SK-N-MC (cell line): ENCODE measurements at regions not wholly inside any gene's neighbourhood (a gene's known extent, or its start where the extent isn't known, plus 50 kb on each side); places are given as distances from the start of the nearest gene placed in this dataset.

Source experiments
- DNase-seq: peaks from one replicate; pipeline ENCODE4 v3.0.0-alpha.2; 2011; ENCODE audit warnings: low read depth, low spot score
- H3K27ac ChIP-seq: fragments of 200-600 bp; sonication (generic); 2 replicates; pipeline ENCODE4 v1.5.1; 2016; ENCODE audit warnings: mixed run types
- H3K36me3 ChIP-seq: fragments of 200-600 bp; sonication (generic); 2 replicates; pipeline ENCODE4 v1.6.1; 2017; ENCODE audit warnings: antibody characterized with exemption, low read length, mixed read lengths; ENCODE audit not compliant: insufficient read depth
- H3K4me3 ChIP-seq: fragments of 200-600 bp; sonication (generic); 2 replicates; pipeline ENCODE4 v1.5.1; 2016
- H3K9ac ChIP-seq: fragments of 200-600 bp; sonication (generic); 2 replicates; pipeline ENCODE4 v1.8.0; 2017; ENCODE audit warnings: mixed run types, mixed read lengths; ENCODE audit not compliant: insufficient read length
- H3K9me3 ChIP-seq: fragments of 200-600 bp; sonication (generic); 2 replicates; pipeline ENCODE4 v1.6.1; 2017; ENCODE audit warnings: low read depth, mild to moderate bottlenecking, antibody characterized with exemption, low read length, moderate library complexity, mixed read lengths
- EZH2 ChIP-seq: fragments of 200-600 bp; sonication (generic); IDR thresholded peaks from one replicate; pipeline ENCODE4 v1.6.1; 2017; ENCODE audit warnings: antibody characterized with exemption
- FOXP2 ChIP-seq: optimal IDR thresholded peaks from 2 replicates; pipeline ENCODE3; 2011; ENCODE audit warnings: mild to moderate bottlenecking, moderate library complexity; ENCODE audit not compliant: insufficient read depth; ENCODE audit errors: extremely low read length, control extremely low read depth
- POLR2AphosphoS5 ChIP-seq: IDR thresholded peaks from 2 replicates; pipeline ENCODE4 v1.6.1; 2012; ENCODE audit warnings: mild to moderate bottlenecking, low read depth, low read length, borderline replicate concordance

DNA sequence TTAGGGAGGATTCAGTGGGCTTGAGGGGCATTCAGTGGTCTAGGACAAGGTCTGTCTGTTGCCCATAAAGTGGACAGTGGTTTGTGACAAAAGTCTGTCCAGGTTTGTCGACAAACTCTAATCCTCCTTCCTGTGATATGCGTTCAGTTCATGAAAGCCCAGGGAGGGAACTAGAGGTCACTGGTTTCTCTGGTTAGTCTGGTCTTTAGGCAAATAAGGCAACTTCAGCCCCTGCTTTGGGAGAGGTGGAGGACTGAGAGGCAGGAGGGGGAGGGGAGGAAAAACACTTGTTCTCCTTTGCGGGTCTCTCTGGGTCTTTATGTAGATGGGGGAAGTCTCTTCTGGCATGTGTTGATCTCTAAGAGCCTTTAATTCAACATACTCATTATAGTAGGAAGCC, 235.1 kb upstream of the PWP1 start:
- DNase-seq, result no peak
- H3K9ac ChIP-seq, result no peak overlapping the region
- H3K4me3 ChIP-seq, result no peak overlapping the region
- no peak overlapping the region for H3K27ac ChIP-seq
- TF ChIP-seq POLR2AphosphoS5, result no peak
- no peak for TF ChIP-seq EZH2
- TF ChIP-seq FOXP2, result no peak
- H3K9me3 ChIP-seq, result no peaks in the 10 kb centered on the region
- H3K36me3 ChIP-seq, result no peaks in the 10 kb centered on the region

DNA sequence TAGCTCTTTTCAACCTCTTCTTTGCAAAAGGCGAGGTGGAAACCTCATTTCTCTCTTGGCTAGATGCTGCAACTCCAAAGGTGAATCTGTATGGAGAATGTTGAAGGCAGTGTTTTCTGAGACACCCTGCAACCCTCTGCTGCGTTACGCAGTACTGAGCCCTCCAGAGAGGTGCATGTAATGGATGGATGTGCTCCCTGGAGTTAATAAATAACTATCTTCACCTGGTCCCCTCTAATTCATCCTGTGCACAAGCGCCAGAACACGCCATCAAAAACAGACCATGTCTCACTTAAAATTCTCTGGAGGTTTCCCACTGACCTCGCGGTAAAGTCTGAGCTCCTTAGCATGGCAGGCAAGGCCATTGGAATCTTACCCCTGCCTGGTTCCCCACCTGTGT, 234.4 kb upstream of the PWP1 start:
- H3K27ac ChIP-seq, result no peak overlapping the region
- no peak for DNase-seq
- no peak overlapping the region for H3K4me3 ChIP-seq
- no peaks in the 10 kb centered on the region for H3K9me3 ChIP-seq
- no peak overlapping the region for H3K9ac ChIP-seq
- no peaks in the 10 kb centered on the region for H3K36me3 ChIP-seq
- TF ChIP-seq FOXP2 (no peak), POLR2AphosphoS5 (no peak), EZH2 (no peak)

DNA sequence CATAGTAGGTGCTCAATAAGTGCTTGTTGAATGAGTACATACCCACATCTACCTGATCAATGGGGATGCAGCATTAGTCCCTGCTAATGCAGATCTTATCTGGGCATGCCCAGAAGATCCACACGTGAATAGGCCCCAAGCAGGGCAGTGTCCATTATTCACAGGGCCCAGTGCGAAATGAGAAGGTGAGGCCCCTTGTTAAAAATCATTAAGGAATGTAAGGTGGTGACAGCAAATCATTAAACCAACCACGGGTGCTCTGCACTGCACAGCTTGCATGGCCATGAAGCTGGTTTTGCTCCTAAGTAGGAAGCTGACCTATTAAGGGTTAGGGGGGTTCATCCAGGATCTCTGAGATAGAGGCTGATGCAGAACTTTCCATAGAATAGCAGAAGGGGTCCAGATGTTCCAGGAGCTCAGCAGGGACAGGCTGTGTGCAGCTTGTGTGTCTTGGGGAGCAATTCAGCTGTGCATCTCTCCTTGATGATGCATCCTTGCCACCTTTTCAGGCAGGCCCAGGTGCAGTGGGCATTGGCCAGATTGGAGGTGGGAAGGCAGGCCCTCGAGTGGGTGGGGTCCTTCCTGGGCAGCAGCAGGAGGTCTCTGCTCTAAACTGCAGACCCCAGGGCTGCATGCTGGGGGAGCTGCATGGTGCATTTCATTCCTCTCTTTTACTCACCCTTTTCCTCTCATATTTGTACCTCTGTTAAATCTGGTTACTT, 231.3 kb upstream of the PWP1 start:
- TF ChIP-seq POLR2AphosphoS5 (no peak), FOXP2 (no peak), EZH2 (no peak)

DNA sequence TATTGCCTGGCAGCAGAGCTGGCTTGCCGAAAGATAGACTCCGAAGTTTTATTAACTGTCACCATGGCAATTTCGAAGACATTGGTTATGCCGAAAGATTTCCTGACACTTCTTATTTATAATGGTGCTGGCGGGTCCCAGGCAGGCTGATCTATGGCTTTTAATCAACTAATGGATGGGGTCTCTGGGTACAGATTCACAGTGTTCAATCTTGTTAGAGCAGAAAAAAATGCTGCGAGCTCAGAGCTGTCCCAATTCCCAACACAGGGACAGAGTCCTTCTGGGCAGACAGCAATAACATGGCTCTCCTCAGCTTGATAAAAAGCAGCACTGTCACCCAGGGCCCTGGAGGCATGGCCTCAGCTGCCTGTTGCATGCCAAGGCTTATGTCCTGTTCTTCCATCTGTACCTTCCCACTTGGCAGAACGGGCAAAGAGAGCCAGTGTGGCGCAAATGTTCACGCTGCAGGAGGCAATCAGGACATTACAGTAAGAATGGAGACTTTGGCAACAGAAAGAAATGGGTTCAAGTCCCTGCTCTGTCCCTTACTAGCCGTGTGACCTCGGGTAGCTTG, 228.2 kb upstream of the PWP1 start:
- no peak overlapping the region for H3K27ac ChIP-seq

More for the DNA sequence above, 231.3 kb upstream of the PWP1 start:
- no peaks in the 10 kb centered on the region for H3K9me3 ChIP-seq
- DNase-seq, result no peak
- H3K9ac ChIP-seq, result no peak overlapping the region
- no peak overlapping the region for H3K27ac ChIP-seq
- H3K4me3 ChIP-seq, result no peak overlapping the region
- no peaks in the 10 kb centered on the region for H3K36me3 ChIP-seq

DNA sequence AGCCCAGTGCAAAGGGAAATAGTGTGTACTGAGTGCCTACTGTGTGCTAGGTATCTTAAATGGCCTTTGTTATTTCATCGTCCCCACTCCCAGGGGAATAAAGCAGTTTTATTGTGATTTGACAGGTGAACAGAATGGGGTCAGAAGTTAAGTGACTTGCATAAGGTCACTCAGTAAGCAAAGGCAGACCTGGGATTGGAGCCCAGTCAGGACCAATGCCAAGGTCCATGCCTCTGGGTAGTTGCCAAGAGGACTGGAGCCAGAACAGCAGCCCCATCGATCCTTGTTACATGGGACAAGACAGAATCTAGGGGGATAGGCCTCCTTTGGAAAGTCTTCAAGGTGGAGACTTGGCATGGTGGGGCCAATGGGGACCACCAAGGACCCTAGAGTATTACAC, 227.4 kb upstream of the PWP1 start:
- H3K9me3 ChIP-seq, result no peaks in the 10 kb centered on the region
- H3K36me3 ChIP-seq, result no peaks in the 10 kb centered on the region
- H3K4me3 ChIP-seq, result no peak overlapping the region
- no peak overlapping the region for H3K27ac ChIP-seq
- DNase-seq, result no peak
- H3K9ac ChIP-seq, result no peak overlapping the region
- no peak for TF ChIP-seq FOXP2
- no peak for TF ChIP-seq POLR2AphosphoS5
- TF ChIP-seq EZH2, result no peak

More for the DNA sequence above, 228.2 kb upstream of the PWP1 start:
- H3K36me3 ChIP-seq, result no peaks in the 10 kb centered on the region
- no peak for DNase-seq
- no peak overlapping the region for H3K9ac ChIP-seq
- TF ChIP-seq EZH2, result no peak
- TF ChIP-seq FOXP2, result no peak
- no peak for TF ChIP-seq POLR2AphosphoS5
- H3K9me3 ChIP-seq, result no peaks in the 10 kb centered on the region
- H3K4me3 ChIP-seq, result no peak overlapping the region

DNA sequence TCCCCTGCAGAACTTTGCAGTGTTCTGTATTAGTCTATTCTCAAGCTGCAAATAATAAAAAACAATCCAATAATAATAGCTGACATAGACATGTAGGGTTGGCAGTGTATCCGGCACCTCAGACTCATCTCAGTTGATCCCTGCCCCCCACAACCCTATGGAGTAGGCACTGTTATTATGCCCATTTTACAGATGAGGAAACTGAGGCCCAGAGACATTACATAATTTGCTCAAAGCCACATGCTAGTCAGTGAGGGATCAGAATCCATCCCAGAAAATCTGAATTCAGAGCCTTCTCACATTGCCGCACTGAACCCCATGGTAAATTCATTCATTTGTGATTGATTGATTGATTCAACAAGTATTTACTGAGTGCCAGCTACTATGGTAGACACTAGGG, 226.6 kb upstream of the PWP1 start:
- TF ChIP-seq FOXP2 (no peak), EZH2 (no peak), POLR2AphosphoS5 (no peak)
- H3K9me3 ChIP-seq, result no peaks in the 10 kb centered on the region
- H3K27ac ChIP-seq, result no peak overlapping the region
- no peak overlapping the region for H3K4me3 ChIP-seq
- DNase-seq, result no peak
- H3K9ac ChIP-seq, result no peak overlapping the region
- H3K36me3 ChIP-seq, result no peaks in the 10 kb centered on the region

DNA sequence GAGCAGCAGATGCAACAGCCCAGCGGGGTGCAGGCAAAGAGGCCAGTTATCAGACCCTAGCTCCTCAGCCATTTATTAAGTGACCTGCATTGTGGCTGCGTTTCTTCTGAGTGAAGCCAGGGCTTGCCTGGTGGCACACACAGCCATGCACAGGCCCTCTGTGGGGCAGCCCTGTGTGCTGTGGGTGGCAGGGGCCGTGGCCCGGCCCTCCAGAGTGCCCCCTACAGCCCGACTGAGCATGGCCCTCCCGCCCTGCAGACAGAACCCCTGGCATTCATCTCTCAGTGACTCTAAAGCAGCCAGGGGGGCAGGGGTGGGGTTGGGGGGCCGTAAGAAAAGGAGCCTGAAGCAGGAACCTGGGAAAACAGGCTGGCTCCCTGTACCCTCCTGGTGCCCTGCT, 226.0 kb upstream of the PWP1 start:
- no peak for DNase-seq
- Histone ChIP-seq H3K9me3 (no peaks in the 10 kb centered on the region), H3K36me3 (no peaks in the 10 kb centered on the region), H3K27ac (no peak overlapping the region), H3K4me3 (no peak overlapping the region), H3K9ac (no peak overlapping the region)
- TF ChIP-seq EZH2 (no peak), FOXP2 (no peak), POLR2AphosphoS5 (no peak)

DNA sequence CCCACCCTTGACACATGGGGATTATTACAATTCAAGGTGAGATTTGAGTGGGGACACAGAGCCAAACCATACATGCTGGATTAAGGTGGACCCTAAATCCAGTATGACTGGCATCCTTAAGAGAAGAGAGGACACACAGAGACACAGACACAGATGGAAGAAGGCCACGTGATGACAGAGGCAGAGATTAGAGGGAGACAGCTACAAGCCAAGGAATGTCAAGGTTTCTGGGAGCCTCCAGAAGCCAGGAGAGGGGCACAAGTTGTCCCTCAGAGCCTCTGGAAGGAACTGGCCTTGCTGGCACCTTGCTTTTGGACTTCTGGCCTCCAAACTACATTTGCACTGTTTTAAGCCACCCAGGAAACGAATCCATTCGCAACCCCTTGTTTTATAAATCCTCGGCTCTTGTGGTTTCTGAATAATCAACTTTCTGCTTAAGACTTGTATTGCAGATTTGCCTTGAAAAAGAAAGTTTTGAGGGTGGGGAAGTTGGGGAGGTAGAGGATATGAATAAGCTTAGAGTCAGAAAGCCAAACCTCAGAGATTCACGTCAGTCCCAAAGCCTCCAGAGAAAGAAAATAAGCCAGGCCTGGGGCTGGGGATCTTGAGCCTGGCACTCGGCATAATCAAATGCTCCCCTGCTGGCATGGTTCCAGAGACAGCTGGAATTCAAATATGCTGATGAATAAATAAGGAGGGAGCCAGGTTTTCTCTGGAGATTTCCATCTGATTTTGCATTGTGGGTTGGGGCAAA, 224.2 kb upstream of the PWP1 start:
- H3K9me3 ChIP-seq, result no peaks in the 10 kb centered on the region
- H3K9ac ChIP-seq, result no peak overlapping the region
- no peak overlapping the region for H3K27ac ChIP-seq
- no peaks in the 10 kb centered on the region for H3K36me3 ChIP-seq
- TF ChIP-seq EZH2 (no peak), POLR2AphosphoS5 (no peak), FOXP2 (no peak)
- DNase-seq, result peak; percentile 32
- H3K4me3 ChIP-seq, result no peak overlapping the region
